H1 (cell line): ENCODE measurements at regions not wholly inside any gene's neighbourhood (a gene's known extent, or its start where the extent isn't known, plus 50 kb on each side); places are given as distances from the start of the nearest gene placed in this dataset.

Experiments
- CBX8 ChIP-seq: fragments of 300-800, 300-1000 bp; sonication (generic); IDR thresholded peaks from 2 replicates; pipeline ENCODE4 v1.7.1; 2016; ENCODE audit warnings: low read depth, low read length, borderline replicate concordance
- CEBPB ChIP-seq: IDR thresholded peaks from 2 replicates; pipeline ENCODE4 v1.6.1; 2012; ENCODE audit warnings: low read depth, low read length
- CHD2 ChIP-seq: IDR thresholded peaks from 2 replicates; pipeline ENCODE4 v1.6.1; 2012; ENCODE audit warnings: low read length, improper control_type of control experiment
- KDM5A ChIP-seq: fragments of 200-600 bp; IDR thresholded peaks from 2 replicates; pipeline ENCODE4 v1.7.1; 2012; ENCODE audit warnings: mild to moderate bottlenecking, low read length, inconsistent platforms, mixed read lengths
- MAX ChIP-seq: IDR thresholded peaks from 2 replicates; pipeline ENCODE4 v1.6.1; 2012; ENCODE audit warnings: inconsistent platforms
- NANOG ChIP-seq: IDR thresholded peaks from 2 replicates; pipeline ENCODE4 v1.6.1; 2011; ENCODE audit warnings: low read length, low read depth, mild to moderate bottlenecking, inconsistent platforms; ENCODE audit not compliant: insufficient read depth, poor library complexity, severe bottlenecking
- SRF ChIP-seq: IDR thresholded peaks from 2 replicates; pipeline ENCODE4 v1.6.1; 2011; ENCODE audit warnings: mild to moderate bottlenecking, low read depth, low read length, moderate library complexity

- TF ChIP-seq CHD2 (no peak), SRF (no peak), MAX (no peak), NANOG (no peak), CEBPB (no peak), CBX8 (no peak), KDM5A (no peak)
- TF ChIP-seq, all 59 proteins: peak for 0
Measured at GRCh38 chr10:85544956-85545355, 821.6 kb downstream of the GRID1 start (continued).
